NCI-H1092 (cell line): ENCODE measurements at regions not wholly inside any gene's neighbourhood (a gene's known extent, or its start where the extent isn't known, plus 50 kb on each side); places are given as distances from the start of the nearest gene placed in this dataset.
"Not testable (repeated sequence)": the region's sequence is repeated elsewhere in the genome, so short reads cannot be mapped to it uniquely, and the experiment has no call there.

ENCODE experiments used
- DNase-seq: peaks from one replicate; lab custom pipeline; 2025; lab: John Stamatoyannopoulos, UW

- no peak for DNase-seq
Observed at GRCh38 chr14:89566644-89567415, 149.8 kb upstream of the FOXN3 start.

GRCh38 chr14:89566180-89566579 lies 149.1 kb upstream of the FOXN3 start:
- DNase-seq, result no peak

GRCh38 chr14:89565607-89566006 lies 148.6 kb upstream of the FOXN3 start:
- DNase-seq, result no peak

GRCh38 chr14:89564989-89565388 lies 148.0 kb upstream of the FOXN3 start:
- DNase-seq, result no peak

- no peak for DNase-seq
Observed at GRCh38 chr14:89564286-89564957, 147.4 kb upstream of the FOXN3 start.

GRCh38 chr14:89563471-89563870 lies 146.4 kb upstream of the FOXN3 start:
- no peak for DNase-seq

- no peak for DNase-seq
Observed at GRCh38 chr14:89551955-89552354, 134.9 kb upstream of the FOXN3 start.

- DNase-seq, result no peak
Observed at GRCh38 chr14:89551432-89551831, 134.4 kb upstream of the FOXN3 start.

GRCh38 chr14:89550821-89551220 lies 133.8 kb upstream of the FOXN3 start:
- DNase-seq, result no peak

- DNase-seq, result no peak
Observed at GRCh38 chr14:89549381-89550125, 132.5 kb upstream of the FOXN3 start.

- not testable (repeated sequence) for DNase-seq
Observed at GRCh38 chr14:89547047-89547446, 130.0 kb upstream of the FOXN3 start.

GRCh38 chr14:89544636-89545301 lies 127.7 kb upstream of the FOXN3 start:
- no peak for DNase-seq

- no peak for DNase-seq
Observed at GRCh38 chr14:89543425-89543790, 126.4 kb upstream of the FOXN3 start.

GRCh38 chr14:89542786-89543424 lies 125.9 kb upstream of the FOXN3 start:
- DNase-seq, result no peak

GRCh38 chr14:89540830-89541470 lies 123.9 kb upstream of the FOXN3 start:
- no peak for DNase-seq

GRCh38 chr14:89540009-89540829 lies 123.2 kb upstream of the FOXN3 start:
- DNase-seq, result no peak

GRCh38 chr14:89537911-89538310 lies 120.9 kb upstream of the FOXN3 start:
- DNase-seq, result no peak

- DNase-seq, result no peak
Observed at GRCh38 chr14:89534902-89535685, 118.1 kb upstream of the FOXN3 start.

- no peak for DNase-seq
Observed at GRCh38 chr14:89533766-89534165, 116.7 kb upstream of the FOXN3 start.

- no peak for DNase-seq
Observed at GRCh38 chr14:89533136-89533535, 116.1 kb upstream of the FOXN3 start.
